HT1080 (cell line): ENCODE measurements at regions not wholly inside any gene's neighbourhood (a gene's known extent, or its start where the extent isn't known, plus 50 kb on each side); places are given as distances from the start of the nearest gene placed in this dataset. TPM values are rescaled to one million over a fixed set of nuclear protein-coding genes. Genes with fewer than 3 reads are reported as not detected.

Experiments used
- DNase-seq: peaks from one replicate; pipeline ENCODE4 v3.0.0-alpha.2; 2015; ENCODE audit warnings: low read depth
- small RNA-seq: library from RNA; depleted of rRNA; stranded (forward); fragments of <200 nt; gene quantifications from one replicate; pipeline ENCODE3, GENCODE V24; 2014

DNA sequence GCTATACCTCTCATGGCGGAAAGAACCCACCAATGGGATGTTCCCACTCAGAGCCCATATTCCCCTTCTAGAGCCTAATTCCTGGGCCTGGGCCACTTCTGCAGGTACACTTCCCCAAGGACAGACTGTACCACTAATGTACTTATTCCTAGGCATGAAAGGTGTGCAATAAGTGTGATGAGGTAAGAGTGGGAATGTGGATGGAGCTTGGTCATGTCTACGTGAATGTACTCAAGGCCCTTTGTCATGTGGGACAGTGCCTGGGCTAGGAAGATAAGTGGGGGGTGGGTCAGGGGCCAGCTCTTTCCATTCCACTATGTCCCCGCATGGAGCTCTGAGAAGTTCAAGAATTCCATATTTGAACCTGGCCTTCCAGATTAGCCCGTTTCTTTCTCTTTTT lies 63.4 kb upstream of the FUT8 start:
- DNase-seq: no peak

DNA sequence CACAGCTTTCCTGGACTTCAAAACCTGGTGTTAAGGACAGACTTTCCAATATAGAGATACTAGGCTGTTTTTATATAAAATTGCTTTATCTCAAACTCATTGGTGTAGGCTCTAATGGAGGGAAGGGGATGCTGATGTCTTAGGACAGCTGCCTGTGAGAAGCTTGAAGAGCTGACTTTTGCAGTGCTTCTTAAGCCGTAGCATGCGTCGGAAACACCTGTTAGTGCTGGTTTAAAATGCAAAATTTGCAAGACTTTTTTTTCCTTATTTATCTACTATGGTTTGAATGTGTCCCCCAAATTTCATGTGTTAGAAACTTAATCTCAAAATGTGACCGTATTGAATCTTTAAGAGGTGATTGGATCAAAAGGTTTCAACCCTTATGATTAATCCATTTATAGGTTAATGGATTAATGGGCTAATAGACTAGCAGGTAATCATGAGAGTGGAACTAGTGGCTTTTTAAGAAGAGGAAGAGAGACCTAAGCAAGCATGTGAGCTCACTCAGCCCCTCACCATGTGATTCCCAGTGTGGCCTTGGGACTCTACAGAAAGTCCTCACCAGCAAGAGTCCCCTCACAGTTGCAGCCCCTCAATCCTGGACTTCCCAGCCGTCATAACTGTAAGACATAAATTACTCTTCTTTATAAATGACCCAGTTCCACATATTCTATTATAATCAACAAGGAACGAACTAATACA lies 60.9 kb upstream of the FUT8 start:
- no peak for DNase-seq

DNA sequence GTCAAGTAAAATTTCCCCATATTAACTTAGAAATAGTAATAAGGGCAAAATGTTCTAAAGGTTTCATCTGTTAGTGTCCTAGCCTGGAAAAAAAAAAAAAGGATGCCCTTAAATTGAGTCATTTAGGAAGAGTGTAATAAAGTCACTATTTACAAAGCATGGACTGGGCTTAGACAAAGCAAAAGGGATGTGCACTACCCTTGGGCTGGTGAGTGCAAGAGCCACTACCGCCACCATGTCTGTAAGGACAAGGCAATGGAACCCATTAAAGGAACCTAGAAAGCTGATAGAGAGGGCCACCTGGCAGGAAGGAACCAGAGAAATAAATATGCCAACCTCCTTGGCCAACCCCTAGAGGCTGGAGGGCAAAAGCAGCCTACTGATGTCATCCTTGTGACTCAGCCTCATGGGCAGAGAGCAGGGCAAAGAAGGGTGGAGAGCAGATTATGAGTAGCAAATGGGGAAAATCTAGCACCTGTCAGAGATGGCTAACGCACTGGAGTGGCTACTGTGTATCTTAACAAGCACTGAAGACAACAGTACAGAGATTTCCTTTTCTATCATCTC lies 59.5 kb upstream of the FUT8 start:
- DNase-seq: peak; percentile 86

DNA sequence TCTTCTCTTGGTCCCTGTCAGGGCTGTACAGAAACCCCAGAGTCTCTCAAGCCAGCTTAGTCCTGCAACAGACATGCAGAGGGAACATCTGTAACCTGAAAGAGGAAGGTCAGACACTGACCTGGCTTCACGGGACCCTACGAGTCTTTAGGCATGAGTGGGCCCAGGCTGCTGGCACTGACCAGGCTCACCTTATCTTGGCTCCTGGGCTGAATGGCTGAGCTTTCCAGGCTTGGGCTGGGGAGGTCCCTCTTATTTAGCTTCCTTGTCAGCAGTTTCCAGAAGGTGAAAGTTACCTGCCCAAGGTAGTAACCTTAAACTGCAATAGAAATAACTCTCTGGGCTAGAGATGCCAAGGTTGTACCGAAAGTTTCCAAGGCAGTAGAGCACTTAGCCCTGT lies 58.4 kb upstream of the FUT8 start:
- DNase-seq: no peak

DNA sequence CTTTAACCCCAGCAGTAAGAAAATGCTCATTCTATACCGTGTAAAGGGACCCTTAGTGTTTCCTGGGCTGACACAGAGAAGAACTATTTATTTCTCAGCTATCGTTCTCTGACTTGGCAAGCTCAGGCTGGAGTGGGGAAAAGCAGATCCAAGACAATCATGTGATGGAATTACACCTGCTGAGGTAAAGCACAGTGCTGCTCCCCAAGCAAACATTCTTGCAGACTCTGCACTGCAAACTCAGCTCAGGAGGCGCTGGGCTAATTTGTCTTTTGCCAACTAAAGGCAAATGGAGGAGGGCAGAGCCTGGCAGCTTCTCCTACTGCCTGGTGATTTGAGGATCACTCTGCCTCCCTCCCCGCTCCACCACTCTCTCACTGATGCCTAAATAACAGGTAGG lies 57.8 kb upstream of the FUT8 start:
- no peak for DNase-seq

DNA sequence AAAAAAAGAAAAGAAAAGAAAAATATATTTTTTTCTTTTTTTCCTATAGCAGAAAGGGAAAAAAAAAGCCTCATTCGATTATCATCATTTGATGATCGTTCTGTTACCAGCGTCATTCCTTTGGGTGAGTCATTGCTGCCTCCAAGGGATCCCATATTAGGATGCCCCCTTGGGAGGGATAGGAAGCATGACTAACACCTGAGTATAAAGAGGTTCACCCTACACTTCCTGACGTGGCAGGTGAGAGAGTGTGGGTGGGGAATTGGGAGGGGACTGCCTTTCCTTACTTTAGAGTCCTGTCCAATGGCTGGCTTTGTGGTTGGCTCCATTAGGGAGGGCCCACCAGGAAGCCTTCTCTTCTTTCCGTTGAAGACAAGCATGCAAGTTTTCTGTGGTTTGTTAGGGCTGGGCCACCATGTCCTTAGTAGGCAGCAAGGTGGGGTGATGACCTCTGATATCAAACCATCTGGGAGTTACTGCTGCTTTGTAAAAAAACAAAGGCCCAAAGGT lies 56.1 kb upstream of the FUT8 start:
- DNase-seq: peak; percentile 97

DNA sequence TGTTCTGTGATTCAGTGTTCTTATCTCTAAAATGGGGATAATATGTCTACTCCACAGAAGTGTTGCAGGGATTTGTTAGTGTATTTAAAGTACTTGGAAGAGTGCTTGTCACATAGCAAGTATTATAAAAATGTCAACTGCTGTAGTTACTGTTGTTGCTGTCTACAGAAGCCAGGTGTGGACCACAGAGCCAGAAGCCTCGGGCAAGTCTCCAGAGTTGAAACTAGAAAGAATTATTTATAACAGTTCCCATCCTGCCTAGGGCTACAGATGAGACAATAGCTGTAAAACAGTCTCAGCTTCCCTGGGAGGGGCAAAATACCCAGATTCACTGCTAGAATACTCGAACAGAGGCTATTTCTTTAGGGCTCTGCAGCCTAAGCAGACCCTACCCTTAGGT lies 55.4 kb upstream of the FUT8 start:
- DNase-seq: no peak

DNA sequence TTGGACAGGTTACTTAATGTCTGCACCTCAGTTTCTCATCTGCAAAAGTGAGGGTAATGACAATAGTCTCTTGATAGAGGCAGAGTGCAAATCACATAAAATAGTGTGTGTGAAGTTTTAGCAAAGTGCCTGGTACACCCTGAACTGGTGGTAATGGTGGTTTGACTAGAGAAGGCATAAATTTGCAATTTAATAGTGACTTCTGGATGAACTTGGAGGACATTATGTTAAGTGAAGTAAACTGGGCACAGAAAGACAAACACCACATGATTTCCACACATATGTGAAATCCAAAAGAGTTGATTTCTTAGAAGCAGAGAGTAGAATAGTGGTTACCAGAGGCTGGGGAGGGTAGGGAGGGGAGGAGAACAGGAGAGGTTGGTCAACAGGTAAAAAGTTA lies 54.8 kb upstream of the FUT8 start:
- DNase-seq: no peak

DNA sequence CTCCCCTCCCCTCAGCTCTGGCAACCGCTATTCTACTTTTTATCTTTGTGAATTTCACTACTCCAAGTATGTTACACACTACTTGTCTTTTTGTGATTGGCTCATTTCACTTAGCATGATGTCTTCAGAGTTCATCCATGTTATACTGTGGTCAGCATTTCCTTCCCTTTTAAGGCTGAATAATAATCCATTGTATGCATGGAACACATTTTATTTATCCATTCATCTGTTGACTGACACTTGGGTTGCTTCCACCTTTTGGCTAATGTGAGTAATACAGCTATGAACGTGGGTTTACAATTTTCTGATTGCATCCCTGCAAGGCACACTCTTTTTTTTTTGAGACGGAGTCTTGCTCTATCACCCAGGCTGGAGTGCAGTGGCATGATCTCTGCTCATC lies 53.0 kb upstream of the FUT8 start:
- peak; percentile 48 for DNase-seq

DNA sequence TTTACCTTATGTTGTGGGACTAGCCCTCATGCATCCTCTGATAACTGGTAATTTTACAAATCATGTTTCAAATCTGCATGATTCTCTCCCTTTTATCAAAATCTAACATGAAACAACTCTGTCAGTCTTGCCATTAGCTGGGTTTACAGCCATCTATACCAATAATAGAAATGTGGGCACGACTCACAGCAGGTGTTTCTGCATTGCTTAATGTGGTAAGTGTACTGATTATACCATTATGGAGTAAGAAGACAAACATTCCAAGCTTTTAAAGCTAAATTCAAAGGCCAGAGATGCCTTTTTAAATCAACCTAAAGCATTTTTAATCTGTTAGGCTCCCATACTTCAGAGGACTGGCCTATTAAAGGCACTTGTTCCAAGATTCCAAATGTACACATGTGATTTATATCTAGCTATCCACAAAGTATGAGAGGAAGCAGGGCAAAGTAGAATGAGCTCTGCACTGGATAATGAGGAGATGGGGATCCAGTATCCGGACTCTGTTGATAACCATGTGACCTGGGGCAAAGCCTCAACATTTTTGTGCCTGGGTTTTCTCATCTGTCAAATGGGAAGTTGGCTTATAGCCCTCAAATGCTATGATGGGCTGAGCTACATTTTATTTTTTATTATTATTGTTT lies 52.3 kb upstream of the FUT8 start:
- no peak for DNase-seq

DNA sequence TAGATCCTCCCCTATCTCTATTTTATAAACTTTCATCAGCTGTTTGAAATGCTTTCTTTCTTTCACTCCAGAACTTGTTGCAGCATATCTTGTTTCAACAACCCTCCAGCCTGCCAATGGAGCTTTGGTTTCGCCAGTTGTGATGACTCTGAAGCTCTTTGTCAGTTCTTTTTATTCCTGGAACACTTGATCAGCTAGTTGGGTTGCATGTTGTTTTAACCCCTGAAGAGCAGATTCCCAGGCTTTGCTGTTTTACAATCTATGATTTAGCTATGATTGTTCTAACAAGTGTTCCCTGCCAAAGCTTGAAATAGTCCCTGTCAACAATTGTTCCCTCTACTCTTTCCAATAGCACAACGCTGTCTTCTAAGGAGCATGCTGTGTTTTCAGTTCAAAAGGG lies 50.6 kb upstream of the FUT8 start:
- no peak for DNase-seq

Small RNA genes in the stretch of these regions (small RNA-seq; reads per million reads assigned to genes)
- gene AL355076.1 (not detected), gene MIR4708 (not detected)
